ENCODE measurements at regions not wholly inside any gene's neighbourhood (a gene's known extent, or its start where the extent isn't known, plus 50 kb on each side); places are given as distances from the start of the nearest gene placed in this dataset.
"Not testable (repeated sequence)": the region's sequence is repeated elsewhere in the genome, so short reads cannot be mapped to it uniquely, and the experiment has no call there.

GRCh38 chr1:242723044-242723716, 198.7 kb upstream of the PLD5 start:
- DNase-seq, result no peak

- no peak for DNase-seq
Measured at GRCh38 chr1:242718967-242719366, 194.5 kb upstream of the PLD5 start.

GRCh38 chr1:242712248-242712647, 187.8 kb upstream of the PLD5 start:
- DNase-seq, result no peak

- DNase-seq, result no peak
Measured at GRCh38 chr1:242710847-242711246, 186.3 kb upstream of the PLD5 start.

- DNase-seq, result no peak
Measured at GRCh38 chr1:242710286-242710685, 185.8 kb upstream of the PLD5 start.

- no peak for DNase-seq
Measured at GRCh38 chr1:242703467-242703866, 179.0 kb upstream of the PLD5 start.

GRCh38 chr1:242692988-242693387, 168.5 kb upstream of the PLD5 start:
- DNase-seq, result no peak

GRCh38 chr1:242691610-242691945, 167.1 kb upstream of the PLD5 start:
- no peak for DNase-seq

GRCh38 chr1:242690849-242691609, 166.5 kb upstream of the PLD5 start:
- no peak for DNase-seq

- DNase-seq, result no peak
Measured at GRCh38 chr1:242689378-242689777, 164.9 kb upstream of the PLD5 start.

GRCh38 chr1:242674951-242675645, 150.6 kb upstream of the PLD5 start:
- no peak for DNase-seq

GRCh38 chr1:242673652-242674051, 149.2 kb upstream of the PLD5 start:
- DNase-seq, result no peak

GRCh38 chr1:242673165-242673564, 148.7 kb upstream of the PLD5 start:
- DNase-seq, result not testable (repeated sequence)

GRCh38 chr1:242670019-242670418, 145.5 kb upstream of the PLD5 start:
- no peak for DNase-seq

- no peak for DNase-seq
Measured at GRCh38 chr1:242662886-242663285, 138.4 kb upstream of the PLD5 start.

- DNase-seq, result not testable (repeated sequence)
Measured at GRCh38 chr1:242653772-242654171, 129.3 kb upstream of the PLD5 start.

GRCh38 chr1:242651817-242652216, 127.3 kb upstream of the PLD5 start:
- DNase-seq, result no peak

- no peak for DNase-seq
Measured at GRCh38 chr1:242641461-242641860, 117.0 kb upstream of the PLD5 start.

GRCh38 chr1:242639104-242639503, 114.6 kb upstream of the PLD5 start:
- DNase-seq, result no peak

- no peak for DNase-seq
Measured at GRCh38 chr1:242634732-242635131, 110.2 kb upstream of the PLD5 start.

- no peak for DNase-seq
Measured at GRCh38 chr1:242629396-242629795, 104.9 kb upstream of the PLD5 start.

- DNase-seq, result no peak
Measured at GRCh38 chr1:242623756-242624155, 99.3 kb upstream of the PLD5 start.

GRCh38 chr1:242623119-242623518, 98.6 kb upstream of the PLD5 start:
- DNase-seq, result no peak

- no peak for DNase-seq
Measured at GRCh38 chr1:242613266-242613815, 88.8 kb upstream of the PLD5 start.
